Mesenchymal stem cell (in vitro differentiated cells and primary cell): ENCODE measurements at regions not wholly inside any gene's neighbourhood (a gene's known extent, or its start where the extent isn't known, plus 50 kb on each side); places are given as distances from the start of the nearest gene placed in this dataset.

Source experiments
- DNase-seq: peaks from one replicate; pipeline ENCODE4 v3.0.0-alpha.2; 2013
- H2AFZ ChIP-seq: one replicate; pipeline ENCODE4 v1.6.1; 2013; ENCODE audit warnings: low read depth, mild to moderate bottlenecking, control low read depth, inconsistent platforms, low read length, moderate library complexity
- H2AK5ac ChIP-seq: 2 replicates; pipeline ENCODE4 v1.6.1; 2013; ENCODE audit warnings: low read length, moderate library complexity, mild to moderate bottlenecking, inconsistent platforms; ENCODE audit not compliant: severe bottlenecking
- H2BK120ac ChIP-seq: one replicate; pipeline ENCODE4 v1.6.1; 2013; ENCODE audit warnings: low read depth, mild to moderate bottlenecking, inconsistent platforms, low read length, moderate library complexity
- H2BK12ac ChIP-seq, 2 experiments: one replicate each; pipeline ENCODE4 v1.6.1; 2013; ENCODE audit warnings: inconsistent platforms in 2 of 2, low read length in 2 of 2, mild to moderate bottlenecking in 2 of 2, moderate library complexity in 2 of 2, control low read depth in 1 of 2
- H2BK15ac ChIP-seq: one replicate; pipeline ENCODE4 v1.6.1; 2013; ENCODE audit warnings: mild to moderate bottlenecking, low read depth, inconsistent platforms; ENCODE audit not compliant: poor library complexity, severe bottlenecking
- H2BK5ac ChIP-seq: 2 replicates; pipeline ENCODE4 v1.6.1; 2013; ENCODE audit warnings: low read depth, mild to moderate bottlenecking, low read length, control low read depth, inconsistent platforms; ENCODE audit not compliant: poor library complexity, severe bottlenecking
- H3K14ac ChIP-seq, 2 experiments: one replicate each; pipeline ENCODE4 v1.6.1; 2013; ENCODE audit warnings: inconsistent platforms in 2 of 2, low read length in 2 of 2, control low read depth in 1 of 2, mild to moderate bottlenecking in 1 of 2, moderate library complexity in 1 of 2
- H3K18ac ChIP-seq, 2 experiments: one replicate each; pipeline ENCODE4 v1.6.1; 2013; ENCODE audit warnings: inconsistent platforms in 2 of 2, low read length in 2 of 2, control low read depth in 1 of 2, low read depth in 1 of 2, mild to moderate bottlenecking in 1 of 2
- H3K23ac ChIP-seq, 2 experiments: one replicate each; pipeline ENCODE4 v1.6.1; 2013; ENCODE audit warnings: inconsistent platforms in 2 of 2, low read length in 2 of 2, mild to moderate bottlenecking in 2 of 2, moderate library complexity in 2 of 2, control low read depth in 1 of 2
- H3K27ac ChIP-seq: 2 replicates; pipeline ENCODE4 v1.5.1; 2013; ENCODE audit warnings: mild to moderate bottlenecking, moderate library complexity, low read length, control low read depth, inconsistent platforms; ENCODE audit not compliant: poor library complexity, severe bottlenecking
- H3K27me3 ChIP-seq, 2 experiments: 2 replicates each; pipeline versions ENCODE4 v1.6.1 to v1.7.0; 2013; ENCODE audit warnings: low read length in 2 of 2, mild to moderate bottlenecking in 2 of 2, moderate library complexity in 2 of 2, control low read depth in 1 of 2, inconsistent platforms in 1 of 2; ENCODE audit not compliant: control insufficient read depth in 1 of 2, insufficient read depth in 1 of 2
- H3K36me3 ChIP-seq, 2 experiments: 2 replicates each; pipeline versions ENCODE4 v1.6.1 to v1.7.0; 2013; ENCODE audit warnings: low read length in 2 of 2, control low read depth in 1 of 2, inconsistent platforms in 1 of 2, low read depth in 1 of 2, mild to moderate bottlenecking in 1 of 2; ENCODE audit not compliant: insufficient read depth in 2 of 2, control insufficient read depth in 1 of 2
- H3K4ac ChIP-seq, 2 experiments: one replicate each; pipeline ENCODE4 v1.6.1; 2013; ENCODE audit warnings: inconsistent platforms in 2 of 2, low read length in 2 of 2, mild to moderate bottlenecking in 2 of 2, moderate library complexity in 2 of 2, control low read depth in 1 of 2, low read depth in 1 of 2
- H3K4me1 ChIP-seq: 2 replicates; pipeline ENCODE4 v1.6.1; 2013; ENCODE audit warnings: low read depth, low read length, control low read depth; ENCODE audit not compliant: control insufficient read depth, insufficient read depth
- H3K4me2 ChIP-seq: 2 replicates; pipeline ENCODE4 v1.6.1; 2013; ENCODE audit warnings: low read length, mild to moderate bottlenecking, inconsistent platforms; ENCODE audit not compliant: poor library complexity, severe bottlenecking
- H3K4me3 ChIP-seq, 2 experiments: 2 replicates each; pipeline versions ENCODE4 v1.5.1 to v1.7.0; 2013; ENCODE audit warnings: low read length in 2 of 2, mild to moderate bottlenecking in 2 of 2, control low read depth in 1 of 2, low read depth in 1 of 2; ENCODE audit not compliant: insufficient read depth in 1 of 2
- H3K79me1 ChIP-seq: replicated peaks from 2 replicates; pipeline ENCODE4 v1.6.1; 2013; ENCODE audit warnings: mild to moderate bottlenecking, control low read depth, low read length, inconsistent platforms; ENCODE audit not compliant: poor library complexity, severe bottlenecking
- H3K9ac ChIP-seq: 2 replicates; pipeline ENCODE4 v1.7.0; 2013; ENCODE audit warnings: mild to moderate bottlenecking, low read length, moderate library complexity
- H3K9me3 ChIP-seq: 2 replicates; pipeline ENCODE4 v1.7.0; 2013; ENCODE audit warnings: mild to moderate bottlenecking, low read length; ENCODE audit not compliant: control insufficient read depth
- H4K8ac ChIP-seq: one replicate; pipeline ENCODE4 v1.6.1; 2013; ENCODE audit warnings: inconsistent platforms, mild to moderate bottlenecking, low read length, moderate library complexity
- H4K91ac ChIP-seq: one replicate; pipeline ENCODE4 v1.6.1; 2013; ENCODE audit warnings: mild to moderate bottlenecking, low read length, inconsistent platforms
- WGBS: methylation state at CpG from one replicate; pipeline ENCODE4 v1.1.7; 2013; ENCODE audit warnings: mixed read lengths; 5-methylcytosine and 5-hydroxymethylcytosine counted together

DNA sequence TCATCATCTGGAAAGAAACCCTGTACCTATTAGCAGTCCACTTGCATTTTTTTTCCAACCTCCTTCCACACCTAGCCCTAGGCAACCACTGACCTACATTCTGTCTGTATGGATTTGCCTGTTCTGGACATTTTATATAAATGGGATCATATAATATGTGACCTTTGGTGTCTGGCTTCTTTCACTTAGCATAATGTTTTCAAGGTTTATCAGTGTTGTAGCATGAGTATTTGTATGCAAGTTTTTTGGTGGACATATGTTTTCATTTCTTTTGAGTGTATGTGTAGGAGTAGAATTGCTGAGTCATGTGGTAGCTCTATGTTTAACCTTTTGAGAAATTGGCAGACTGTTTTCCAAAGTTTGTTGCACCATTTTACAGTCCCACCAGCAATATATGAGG, 198.6 kb downstream of the CEP135 start:
- no peak overlapping the region for H2BK15ac ChIP-seq
- peaks cover 6% of the 10 kb centered on the region for H3K79me1 ChIP-seq
- H4K8ac ChIP-seq, result no peak overlapping the region
- no peak overlapping the region for H2BK5ac ChIP-seq
- no peak overlapping the region for H2AFZ ChIP-seq
- H3K36me3 ChIP-seq, result no peaks in the 10 kb centered on the region
- no peaks in the 10 kb centered on the region for H3K27me3 ChIP-seq
- no peak overlapping the region for H3K4me2 ChIP-seq
- H3K23ac ChIP-seq, result no peak overlapping the region
- H2BK120ac ChIP-seq, result no peak overlapping the region
- DNase-seq, result peak; percentile 18
- H2AK5ac ChIP-seq, result no peak overlapping the region
- no peak overlapping the region for H4K91ac ChIP-seq
- H2BK12ac ChIP-seq, result no peak overlapping the region
- no peak overlapping the region for H3K4ac ChIP-seq
- no peak overlapping the region for H3K4me3 ChIP-seq
- no peak overlapping the region for H3K27ac ChIP-seq
- no peaks in the 10 kb centered on the region for H3K9me3 ChIP-seq
- H3K4me1 ChIP-seq, result no peaks in the 10 kb centered on the region
- H3K18ac ChIP-seq, result no peak overlapping the region
- H3K14ac ChIP-seq, result no peak overlapping the region
- H3K9ac ChIP-seq, result no peak overlapping the region

GRCh38 chr4:56146956-56147355, 198.2 kb downstream of the CEP135 start:
- Histone ChIP-seq H4K91ac (no peak overlapping the region), H3K23ac (no peak overlapping the region), H3K79me1 (peaks cover 6% of the 10 kb centered on the region), H3K9ac (no peak overlapping the region), H2BK5ac (no peak overlapping the region), H3K36me3 (no peaks in the 10 kb centered on the region), H4K8ac (peak overlapping the region; percentile 28), H3K27me3 (no peaks in the 10 kb centered on the region), H2BK12ac (no peak overlapping the region), H2AFZ (no peak overlapping the region), H3K4ac (no peak overlapping the region), H3K14ac (no peak overlapping the region), H3K27ac (no peak overlapping the region), H2BK15ac (no peak overlapping the region), H3K18ac (no peak overlapping the region), H3K4me2 (no peak overlapping the region), H3K9me3 (no peaks in the 10 kb centered on the region), H2AK5ac (no peak overlapping the region), H3K4me1 (no peaks in the 10 kb centered on the region), H2BK120ac (no peak overlapping the region), H3K4me3 (no peak overlapping the region)
- 93% methylated on average over 9 of the region's 9 CpGs for WGBS
- DNase-seq, result no peak

DNA sequence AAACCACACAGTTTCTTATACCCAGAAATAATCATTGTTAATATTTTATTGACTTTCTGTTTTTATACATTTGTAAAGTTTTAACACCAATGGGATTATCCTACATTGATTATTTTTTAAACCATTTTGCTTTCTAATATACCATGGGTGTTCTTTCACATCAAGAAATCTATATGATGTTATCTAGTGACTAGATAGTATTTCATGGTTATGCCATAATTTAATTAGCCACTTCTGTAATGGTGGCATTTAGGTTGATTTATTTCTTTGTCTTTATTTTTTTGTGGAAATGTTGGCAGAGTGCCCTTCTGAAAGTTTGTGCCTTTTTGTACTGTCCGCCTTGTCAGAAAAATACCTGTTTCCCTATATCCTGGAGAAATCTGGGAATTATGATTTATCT, 193.3 kb downstream of the CEP135 start:
- H2BK12ac ChIP-seq, result no peak overlapping the region
- no peak overlapping the region for H2BK120ac ChIP-seq

GRCh38 chr4:56139241-56139827, 190.6 kb downstream of the CEP135 start:
- Histone ChIP-seq H3K27me3 (no peaks in the 10 kb centered on the region), H3K9ac (no peak overlapping the region), H2BK15ac (no peak overlapping the region), H2BK5ac (no peak overlapping the region), H4K8ac (no peak overlapping the region), H3K36me3 (no peaks in the 10 kb centered on the region), H3K4me3 (no peak overlapping the region), H2AK5ac (no peak overlapping the region), H2BK120ac (no peak overlapping the region), H3K18ac (no peak overlapping the region), H2AFZ (no peak overlapping the region), H2BK12ac (no peak overlapping the region), H3K9me3 (no peaks in the 10 kb centered on the region), H3K4ac (no peak overlapping the region), H3K14ac (peak overlapping the region in 1 of 2 experiments; percentile 42), H3K23ac (no peak overlapping the region), H3K4me2 (no peak overlapping the region), H3K27ac (no peak overlapping the region), H3K4me1 (no peaks in the 10 kb centered on the region), H3K79me1 (no peaks in the 10 kb centered on the region), H4K91ac (no peak overlapping the region)
- 73% methylated on average over 1 of the region's 1 CpG for WGBS
- peak; percentile 49 for DNase-seq

More for the DNA sequence above, 193.3 kb downstream of the CEP135 start:
- no peak overlapping the region for H4K8ac ChIP-seq
- H3K23ac ChIP-seq, result no peak overlapping the region
- H3K79me1 ChIP-seq, result peaks cover 6% of the 10 kb centered on the region
- no peak overlapping the region for H3K27ac ChIP-seq
- no peak overlapping the region for H2AK5ac ChIP-seq
- no peak overlapping the region for H3K4me2 ChIP-seq
- H3K4ac ChIP-seq, result no peak overlapping the region
- DNase-seq, result no peak
- H2AFZ ChIP-seq, result no peak overlapping the region
- H3K14ac ChIP-seq, result no peak overlapping the region
- H3K4me1 ChIP-seq, result no peaks in the 10 kb centered on the region
- H3K27me3 ChIP-seq, result no peaks in the 10 kb centered on the region
- no peak overlapping the region for H3K18ac ChIP-seq
- WGBS, result no CpG with 5 or more reads among the region's 1 CpG
- no peaks in the 10 kb centered on the region for H3K36me3 ChIP-seq
- H3K9me3 ChIP-seq, result no peaks in the 10 kb centered on the region
- no peak overlapping the region for H2BK5ac ChIP-seq
- no peak overlapping the region for H4K91ac ChIP-seq
- H3K4me3 ChIP-seq, result no peak overlapping the region
- no peak overlapping the region for H2BK15ac ChIP-seq
- no peak overlapping the region for H3K9ac ChIP-seq
